ENCODE measurements at regions not wholly inside any gene's neighbourhood (a gene's known extent, or its start where the extent isn't known, plus 50 kb on each side); places are given as distances from the start of the nearest gene placed in this dataset.
"Not testable (repeated sequence)": the region's sequence is repeated elsewhere in the genome, so short reads cannot be mapped to it uniquely, and the experiment has no call there.

GRCh38 chr1:239125893-239126292 lies 260.5 kb upstream of the CHRM3 start:
- DNase-seq (ENCODE audit: extremely low read depth in 1 of 2, low read depth in 1 of 2), result no peak

GRCh38 chr1:239125027-239125426 lies 261.3 kb upstream of the CHRM3 start:
- no peak for DNase-seq (ENCODE audit: extremely low read depth in 1 of 2, low read depth in 1 of 2)

- DNase-seq (ENCODE audit: extremely low read depth in 1 of 2, low read depth in 1 of 2), result no peak
Observed at GRCh38 chr1:239123260-239123659, 263.1 kb upstream of the CHRM3 start.

- no peak for DNase-seq (ENCODE audit: extremely low read depth in 1 of 2, low read depth in 1 of 2)
Observed at GRCh38 chr1:239112101-239112935, 274.1 kb upstream of the CHRM3 start.

GRCh38 chr1:239107676-239108075 lies 278.7 kb upstream of the CHRM3 start:
- DNase-seq (ENCODE audit: extremely low read depth in 1 of 2, low read depth in 1 of 2), result no peak

GRCh38 chr1:239106689-239107088 lies 279.7 kb upstream of the CHRM3 start:
- DNase-seq (ENCODE audit: extremely low read depth in 1 of 2, low read depth in 1 of 2), result not testable (repeated sequence)

- DNase-seq (ENCODE audit: extremely low read depth in 1 of 2, low read depth in 1 of 2), result no peak
Observed at GRCh38 chr1:239098400-239099037, 287.8 kb upstream of the CHRM3 start.

GRCh38 chr1:239091537-239091936 lies 294.8 kb upstream of the CHRM3 start:
- no peak for DNase-seq (ENCODE audit: extremely low read depth in 1 of 2, low read depth in 1 of 2)

- no peak for DNase-seq (ENCODE audit: extremely low read depth in 1 of 2, low read depth in 1 of 2)
Observed at GRCh38 chr1:239084459-239085080, 301.8 kb upstream of the CHRM3 start.

GRCh38 chr1:239081947-239082346 lies 304.4 kb upstream of the CHRM3 start:
- DNase-seq (ENCODE audit: extremely low read depth in 1 of 2, low read depth in 1 of 2), result not testable (repeated sequence)

GRCh38 chr1:239067480-239067879 lies 318.9 kb upstream of the CHRM3 start:
- no peak for DNase-seq (ENCODE audit: extremely low read depth in 1 of 2, low read depth in 1 of 2)

GRCh38 chr1:239067058-239067457 lies 319.3 kb upstream of the CHRM3 start:
- DNase-seq (ENCODE audit: extremely low read depth in 1 of 2, low read depth in 1 of 2), result no peak

- DNase-seq (ENCODE audit: extremely low read depth in 1 of 2, low read depth in 1 of 2), result no peak
Observed at GRCh38 chr1:239061770-239062169, 324.6 kb upstream of the CHRM3 start.

- no peak for DNase-seq (ENCODE audit: extremely low read depth in 1 of 2, low read depth in 1 of 2)
Observed at GRCh38 chr1:239058190-239058589, 328.2 kb upstream of the CHRM3 start.

GRCh38 chr1:239056940-239057339 lies 329.4 kb upstream of the CHRM3 start:
- DNase-seq (ENCODE audit: extremely low read depth in 1 of 2, low read depth in 1 of 2), result no peak

- no peak for DNase-seq (ENCODE audit: extremely low read depth in 1 of 2, low read depth in 1 of 2)
Observed at GRCh38 chr1:239053279-239053678, 333.1 kb upstream of the CHRM3 start.

GRCh38 chr1:239049571-239049970 lies 336.8 kb upstream of the CHRM3 start:
- no peak for DNase-seq (ENCODE audit: extremely low read depth in 1 of 2, low read depth in 1 of 2)

- DNase-seq (ENCODE audit: extremely low read depth in 1 of 2, low read depth in 1 of 2), result no peak
Observed at GRCh38 chr1:239044829-239045228, 341.5 kb upstream of the CHRM3 start.

- no peak for DNase-seq (ENCODE audit: extremely low read depth in 1 of 2, low read depth in 1 of 2)
Observed at GRCh38 chr1:239040523-239040922, 345.8 kb upstream of the CHRM3 start.

- DNase-seq (ENCODE audit: extremely low read depth in 1 of 2, low read depth in 1 of 2), result no peak
Observed at GRCh38 chr1:239031310-239031709, 355.1 kb upstream of the CHRM3 start.

- no peak for DNase-seq (ENCODE audit: extremely low read depth in 1 of 2, low read depth in 1 of 2)
Observed at GRCh38 chr1:239025997-239026694, 360.2 kb upstream of the CHRM3 start.

All from activated CD8-positive, alpha-beta memory T cell treated with anti-CD3 and anti-CD28 coated beads for 1 hour (primary cell).